Stimulated activated CD4-positive, alpha-beta T cell treated with anti-CD3 and anti-CD28 coated beads, Interleukin-1b, Interleukin-23, amount 100 ng/mL, for 48 hours (primary cell): ENCODE measurements at regions not wholly inside any gene's neighbourhood (a gene's known extent, or its start where the extent isn't known, plus 50 kb on each side); places are given as distances from the start of the nearest gene placed in this dataset.

ENCODE experiments used
- DNase-seq: peaks from one replicate; pipeline ENCODE4 v3.0.0-alpha.2; 2020

- no peak for DNase-seq
Observed at GRCh38 chr4:182169572-182169971, 73.6 kb upstream of the TENM3 start.

DNA sequence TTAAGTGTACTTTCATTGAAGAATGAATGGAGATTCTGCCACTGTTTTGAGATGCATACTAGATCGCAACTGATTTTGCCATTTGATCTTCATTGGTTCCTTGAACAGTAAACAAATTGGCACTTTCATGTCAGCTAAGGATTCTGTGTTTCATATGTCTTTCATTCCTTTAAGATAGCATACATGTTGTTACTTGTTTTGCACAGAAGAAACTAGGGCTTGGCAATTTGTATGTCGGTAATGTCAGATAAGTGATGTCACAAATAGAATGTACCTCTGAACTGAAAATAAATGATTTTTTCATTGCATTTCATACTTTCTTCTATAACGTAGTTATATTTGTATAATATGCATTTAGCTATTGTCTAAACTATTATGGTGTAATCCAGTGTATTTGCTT is 73.2 kb upstream of the TENM3 start:
- DNase-seq = no peak

GRCh38 chr4:182170417-182170935 is 72.7 kb upstream of the TENM3 start:
- DNase-seq = no peak

GRCh38 chr4:182174979-182175378 is 68.2 kb upstream of the TENM3 start:
- no peak for DNase-seq

DNA sequence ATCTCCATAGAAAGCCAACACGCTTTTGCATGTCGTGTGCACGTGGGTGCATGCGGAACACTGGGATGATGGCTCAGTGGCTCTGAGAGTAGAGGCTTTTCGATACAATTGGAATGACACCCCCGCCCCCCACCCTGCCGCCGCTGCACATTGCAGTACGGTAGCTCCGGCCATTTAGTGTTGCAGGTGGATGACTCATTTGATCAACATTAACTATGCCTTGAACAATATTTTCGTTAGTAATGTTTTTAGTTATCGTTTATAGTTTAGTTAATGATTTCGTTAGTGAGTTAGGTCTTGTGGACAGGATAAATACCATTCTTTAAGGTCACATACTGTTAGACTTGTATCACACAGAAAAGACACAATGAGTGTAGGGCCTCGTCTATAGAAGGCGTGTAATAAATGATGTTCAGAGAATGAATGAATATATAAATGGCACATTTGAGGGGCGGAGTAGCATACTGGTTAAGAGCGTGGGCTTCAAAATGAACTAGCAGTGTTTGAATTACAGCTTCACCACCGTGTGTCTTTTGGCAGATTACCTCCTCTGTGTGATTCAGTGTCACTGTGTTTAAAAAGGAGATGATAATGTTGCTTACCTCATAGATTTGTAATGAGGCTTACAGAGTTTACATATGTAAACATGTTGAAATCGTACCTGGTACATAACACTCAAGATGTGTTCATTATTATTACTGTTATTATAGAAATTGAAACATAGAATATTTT is 67.2 kb upstream of the TENM3 start:
- no peak for DNase-seq

GRCh38 chr4:182177166-182177565 is 66.0 kb upstream of the TENM3 start:
- DNase-seq = no peak

- no peak for DNase-seq
Observed at GRCh38 chr4:182179105-182179504, 64.1 kb upstream of the TENM3 start.

DNA sequence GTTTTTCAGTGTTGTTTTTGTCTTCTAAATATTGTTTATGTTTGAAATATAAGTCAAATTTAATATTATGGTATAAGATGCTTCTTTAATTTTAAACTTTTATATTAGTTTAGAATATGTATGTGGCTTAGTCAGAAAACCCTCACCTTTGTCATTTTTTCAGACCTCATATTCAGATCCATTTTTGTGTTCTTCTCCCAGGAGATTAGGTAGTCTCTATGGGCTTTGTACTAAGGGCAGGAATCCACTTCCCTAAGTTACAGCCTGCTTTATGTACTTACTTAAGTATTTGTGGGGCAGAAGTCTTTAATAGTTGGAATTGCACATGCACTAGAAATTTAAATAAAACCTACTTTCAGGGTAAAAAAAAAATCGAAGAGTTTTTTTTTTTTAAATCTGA is 63.5 kb upstream of the TENM3 start:
- DNase-seq = no peak

- no peak for DNase-seq
Observed at GRCh38 chr4:182185491-182185890, 57.7 kb upstream of the TENM3 start.

DNA sequence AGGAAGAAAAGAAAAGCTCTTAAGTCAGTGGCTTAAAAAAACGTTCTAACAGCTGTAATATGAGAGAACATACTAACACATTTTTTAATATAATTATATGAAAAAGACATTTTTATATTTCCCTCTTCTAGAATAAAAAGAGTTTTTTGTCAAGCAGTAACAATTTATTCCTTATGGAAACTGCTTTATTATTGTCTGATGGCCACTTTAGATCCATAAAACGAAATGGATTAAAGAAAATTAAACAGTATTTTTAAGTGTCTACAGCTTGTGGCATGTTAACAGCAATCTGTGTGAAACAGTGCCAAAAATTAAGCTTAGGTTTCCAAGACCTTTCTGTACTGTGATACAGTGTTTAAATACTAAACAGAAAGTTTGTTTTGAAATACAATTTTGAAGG is 55.5 kb upstream of the TENM3 start:
- no peak for DNase-seq

DNA sequence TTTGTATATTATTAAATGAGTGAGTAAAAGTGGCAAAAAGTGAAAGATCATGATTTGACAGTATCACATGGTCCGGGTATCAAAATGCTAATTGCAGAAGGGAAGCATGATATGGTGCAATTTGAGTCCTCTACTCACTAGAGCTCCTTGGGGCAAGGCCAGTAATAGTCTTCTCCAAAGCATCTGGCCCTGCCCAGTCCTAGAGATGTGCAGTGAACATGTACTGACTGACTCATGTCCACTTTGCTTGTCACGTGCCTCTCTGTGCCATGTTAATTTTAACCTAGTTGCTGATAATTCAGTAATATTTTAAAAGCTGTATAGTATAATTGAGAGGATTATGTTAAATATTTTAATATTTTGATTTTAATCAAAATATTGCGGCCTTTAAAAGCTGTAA is 54.6 kb upstream of the TENM3 start:
- DNase-seq = no peak

DNA sequence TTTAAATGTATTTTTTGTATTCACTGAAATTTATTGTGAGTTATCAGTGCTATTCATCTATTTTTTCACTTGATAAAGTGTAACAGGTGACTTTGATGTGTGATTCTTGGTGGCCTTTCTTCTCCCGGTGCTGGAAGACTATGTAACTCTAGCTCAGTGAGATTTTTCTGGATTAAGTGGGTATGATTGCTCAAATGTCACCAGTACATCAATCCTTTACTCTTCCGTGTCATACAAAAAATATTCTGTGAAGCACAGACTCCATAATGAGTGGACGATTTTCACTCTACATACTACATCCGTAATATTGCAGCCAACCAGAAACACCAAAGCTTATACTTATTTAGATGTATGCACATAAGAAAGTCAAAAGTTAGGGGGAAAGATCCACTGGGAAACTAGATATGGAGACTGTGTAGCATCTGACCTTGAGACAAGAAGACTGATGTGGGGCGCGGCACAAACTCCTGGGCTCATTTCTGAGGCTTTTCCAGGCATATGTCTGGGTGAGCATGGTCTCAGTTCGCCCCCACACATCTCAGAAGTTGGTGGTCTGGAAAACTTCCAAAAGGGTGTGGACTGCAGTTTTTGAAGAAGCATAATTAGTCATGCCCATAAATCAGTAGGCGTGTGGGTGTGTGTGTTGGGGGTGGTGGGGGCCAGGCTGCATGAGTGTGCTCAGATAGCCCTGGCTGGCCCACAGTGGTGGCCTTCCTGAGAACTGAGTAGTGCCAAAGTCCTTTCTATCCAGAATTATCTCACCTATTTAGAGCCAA is 53.9 kb upstream of the TENM3 start:
- no peak for DNase-seq

GRCh38 chr4:182190306-182190705 is 52.9 kb upstream of the TENM3 start:
- no peak for DNase-seq

- DNase-seq = no peak
Observed at GRCh38 chr4:182192511-182193181, 50.6 kb upstream of the TENM3 start.

- DNase-seq = no peak
Observed at GRCh38 chr4:182193311-182193710, 49.9 kb upstream of the TENM3 start.
